Tibial nerve (tissue), 4 donors: ENCODE measurements at regions not wholly inside any gene's neighbourhood (a gene's known extent, or its start where the extent isn't known, plus 50 kb on each side); places are given as distances from the start of the nearest gene placed in this dataset.

Source experiments
- DNase-seq, 2 donors: peaks; one replicate each; pipeline ENCODE4 v3.0.0-alpha.2; 2019; ENCODE audit warnings: low spot score in 2 of 2
- H3K27ac ChIP-seq, 4 donors: fragments of 200-600 bp; sonication (generic) in 3 of 4; one replicate each; pipeline ENCODE4 v1.5.1; 2017 to 2019; ENCODE audit warnings: mild to moderate bottlenecking in 1 of 4
- H3K27me3 ChIP-seq, 2 donors: fragments of 200-600 bp; sonication (generic) in 1 of 2; one replicate each; pipeline versions ENCODE4 v1.5.1 to v1.6.0; 2017 to 2019
- H3K36me3 ChIP-seq, 3 donors: fragments of 200-600 bp; sonication (generic); one replicate each; pipeline ENCODE4 v1.5.1; 2018 to 2019
- H3K4me1 ChIP-seq, 4 donors: fragments of 200-600 bp; sonication (generic) in 3 of 4; one replicate each; pipeline ENCODE4 v1.5.1; 2017 to 2019
- H3K4me3 ChIP-seq, 4 donors: fragments of 200-600 bp; sonication (generic) in 3 of 4; one replicate each; pipeline ENCODE4 v1.5.1; 2017 to 2019; ENCODE audit warnings: mild to moderate bottlenecking in 1 of 4, moderate library complexity in 1 of 4
- H3K9me3 ChIP-seq, 4 donors: fragments of 200-600 bp; sonication (generic) in 3 of 4; one replicate each; pipeline ENCODE4 v1.5.1; 2017 to 2019
- EP300 ChIP-seq, 2 donors: sonication (generic); formaldehyde crosslinking; IDR thresholded peaks; one replicate each; pipeline ENCODE4 v1.6.1; 2017; ENCODE audit warnings: antibody characterized with exemption in 2 of 2, mild to moderate bottlenecking in 1 of 2
- POLR2A ChIP-seq, 2 donors: fragments of 450-650 bp; IDR thresholded peaks; one replicate each; pipeline ENCODE4 v1.6.1; 2017; ENCODE audit warnings: antibody characterized with exemption in 2 of 2, mild to moderate bottlenecking in 2 of 2, moderate library complexity in 2 of 2
- WGBS, 2 donors: methylation state at CpG; one replicate each; pipeline ENCODE4 v1.1.5; 2018; 5-methylcytosine and 5-hydroxymethylcytosine counted together
- TF ChIP-seq, protein P1 (sequence below), 5 experiments: fragments of 200-600 bp in 3 of 5; fragments of 450-650 bp in 2 of 5; sonication (generic) in 3 of 5; IDR thresholded peaks; one replicate each; pipeline ENCODE4 v1.5.1; 2016 to 2019; ENCODE audit warnings: antibody characterized with exemption in 5 of 5, mild to moderate bottlenecking in 3 of 5, moderate library complexity in 2 of 5

GRCh38 chr1:42003433-42003832 lies 84.7 kb upstream of the HIVEP3 start:
- 78 to 83% methylated on average over 5 of the region's 5 CpGs for WGBS, 2 donors
- peaks cover 0 to 19% (median 4%) of the 10 kb centered on the region in 4 donors for H3K4me1 ChIP-seq
- no peak for DNase-seq

GRCh38 chr1:42002220-42002619 lies 83.5 kb upstream of the HIVEP3 start:
- TF ChIP-seq EP300 (IDR thresholded peaks at IDR 0.05) = no peak
- no peak for TF ChIP-seq POLR2A (IDR thresholded peaks at IDR 0.05)
- TF ChIP-seq, protein P1, sequence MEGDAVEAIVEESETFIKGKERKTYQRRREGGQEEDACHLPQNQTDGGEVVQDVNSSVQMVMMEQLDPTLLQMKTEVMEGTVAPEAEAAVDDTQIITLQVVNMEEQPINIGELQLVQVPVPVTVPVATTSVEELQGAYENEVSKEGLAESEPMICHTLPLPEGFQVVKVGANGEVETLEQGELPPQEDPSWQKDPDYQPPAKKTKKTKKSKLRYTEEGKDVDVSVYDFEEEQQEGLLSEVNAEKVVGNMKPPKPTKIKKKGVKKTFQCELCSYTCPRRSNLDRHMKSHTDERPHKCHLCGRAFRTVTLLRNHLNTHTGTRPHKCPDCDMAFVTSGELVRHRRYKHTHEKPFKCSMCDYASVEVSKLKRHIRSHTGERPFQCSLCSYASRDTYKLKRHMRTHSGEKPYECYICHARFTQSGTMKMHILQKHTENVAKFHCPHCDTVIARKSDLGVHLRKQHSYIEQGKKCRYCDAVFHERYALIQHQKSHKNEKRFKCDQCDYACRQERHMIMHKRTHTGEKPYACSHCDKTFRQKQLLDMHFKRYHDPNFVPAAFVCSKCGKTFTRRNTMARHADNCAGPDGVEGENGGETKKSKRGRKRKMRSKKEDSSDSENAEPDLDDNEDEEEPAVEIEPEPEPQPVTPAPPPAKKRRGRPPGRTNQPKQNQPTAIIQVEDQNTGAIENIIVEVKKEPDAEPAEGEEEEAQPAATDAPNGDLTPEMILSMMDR (IDR thresholded peaks at IDR 0.05) = no peak

More at GRCh38 chr1:42003433-42003832, 84.7 kb upstream of the HIVEP3 start:
- H3K27ac ChIP-seq = no peak overlapping the region
- H3K27me3 ChIP-seq = no peaks in the 10 kb centered on the region
- H3K36me3 ChIP-seq = no peaks in the 10 kb centered on the region
- no peaks in the 10 kb centered on the region for H3K9me3 ChIP-seq
- H3K4me3 ChIP-seq = no peak overlapping the region
- TF ChIP-seq, protein P1 (IDR thresholded peaks at IDR 0.05) = no peak
- TF ChIP-seq POLR2A (IDR thresholded peaks at IDR 0.05) = no peak
- no peak for TF ChIP-seq EP300 (IDR thresholded peaks at IDR 0.05)

DNA sequence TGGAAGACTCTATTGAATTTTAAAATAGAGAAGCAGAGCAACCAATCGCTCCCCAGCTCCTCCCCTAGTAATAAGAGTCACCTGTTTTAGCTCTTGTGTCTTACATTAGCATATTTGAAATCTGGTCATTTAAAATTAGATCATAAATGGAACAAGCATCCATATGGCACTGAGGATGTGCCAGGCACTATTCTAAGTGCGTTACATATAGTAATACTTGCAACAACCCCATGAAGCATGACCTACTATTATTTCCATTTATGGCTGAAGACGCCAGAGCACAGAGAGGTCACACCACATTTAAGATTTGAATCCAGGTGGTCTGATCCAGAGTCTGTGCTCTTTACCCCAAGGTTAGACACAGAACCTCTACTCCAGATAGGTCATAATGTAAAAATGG lies 82.0 kb upstream of the HIVEP3 start:
- Histone ChIP-seq H3K4me1 (peaks cover 0 to 3% (median 0%) of the 10 kb centered on the region in 4 donors), H3K27me3 (no peaks in the 10 kb centered on the region), H3K36me3 (no peaks in the 10 kb centered on the region), H3K9me3 (no peaks in the 10 kb centered on the region), H3K27ac (no peak overlapping the region), H3K4me3 (no peak overlapping the region)
- TF ChIP-seq EP300 (IDR thresholded peaks at IDR 0.05) = no peak
- 80 to 92% methylated on average over 3 of the region's 3 CpGs for WGBS, 2 donors
- no peak for DNase-seq

More at GRCh38 chr1:42002220-42002619, 83.5 kb upstream of the HIVEP3 start:
- Histone ChIP-seq H3K27ac (no peak overlapping the region), H3K4me1 (peaks cover 0 to 15% (median 2%) of the 10 kb centered on the region in 4 donors), H3K9me3 (no peaks in the 10 kb centered on the region), H3K36me3 (no peaks in the 10 kb centered on the region), H3K4me3 (no peak overlapping the region), H3K27me3 (no peaks in the 10 kb centered on the region)
- DNase-seq = no peak
- WGBS, 2 donors = 84 to 85% methylated on average over 3 to 4 of the region's 4 CpGs

DNA sequence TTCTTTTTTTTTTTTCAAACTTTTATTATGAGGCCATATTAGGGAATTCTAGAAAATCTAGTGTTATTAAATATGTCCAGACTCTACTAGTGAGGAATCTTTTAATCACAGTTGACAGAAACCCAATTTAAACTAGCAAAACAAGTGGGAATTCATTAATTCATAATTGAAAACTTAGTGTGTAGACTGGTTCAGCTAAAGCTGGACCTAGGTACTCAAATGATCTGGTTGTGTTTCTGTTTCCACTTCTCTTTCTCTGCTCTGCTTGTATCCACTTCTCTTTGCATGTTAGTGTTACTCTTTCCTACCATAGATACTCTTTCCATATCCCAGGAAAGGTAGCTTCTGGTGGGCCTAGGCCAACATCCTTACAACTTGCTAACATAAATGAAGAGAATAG lies 81.2 kb upstream of the HIVEP3 start:
- Histone ChIP-seq H3K27me3 (no peaks in the 10 kb centered on the region), H3K27ac (no peak overlapping the region), H3K9me3 (no peaks in the 10 kb centered on the region), H3K36me3 (no peaks in the 10 kb centered on the region), H3K4me3 (no peak overlapping the region), H3K4me1 (no peaks in the 10 kb centered on the region)
- DNase-seq = no peak
- TF ChIP-seq EP300 (IDR thresholded peaks at IDR 0.05) (no peak), POLR2A (IDR thresholded peaks at IDR 0.05) (no peak)
- TF ChIP-seq, protein P1 (IDR thresholded peaks at IDR 0.05) = no peak

DNA sequence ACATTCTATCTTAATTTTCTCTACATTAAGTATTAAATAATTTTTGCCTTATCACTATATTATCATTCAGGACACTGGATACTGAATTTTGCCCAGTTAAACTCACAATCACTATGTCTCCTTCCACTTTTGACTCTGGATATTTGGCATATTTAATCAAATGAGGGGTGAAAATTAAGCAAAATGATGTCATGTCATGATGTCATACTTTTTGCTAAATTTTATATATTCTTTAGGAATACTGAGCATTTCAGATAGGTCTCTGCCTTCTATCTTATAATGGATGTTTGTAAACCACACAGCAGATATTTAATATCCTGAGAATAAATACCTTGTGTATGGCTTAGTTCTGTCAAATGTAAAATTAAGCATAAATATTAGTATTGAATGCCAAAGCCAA lies 79.5 kb upstream of the HIVEP3 start:
- Histone ChIP-seq H3K36me3 (no peaks in the 10 kb centered on the region), H3K4me3 (no peak overlapping the region), H3K27ac (no peak overlapping the region), H3K4me1 (no peaks in the 10 kb centered on the region), H3K9me3 (no peaks in the 10 kb centered on the region), H3K27me3 (no peaks in the 10 kb centered on the region)
- TF ChIP-seq, protein P1 (IDR thresholded peaks at IDR 0.05) = no peak
- no peak for TF ChIP-seq POLR2A (IDR thresholded peaks at IDR 0.05)
- TF ChIP-seq EP300 (IDR thresholded peaks at IDR 0.05) = no peak
- DNase-seq = no peak

- WGBS, 2 donors = 70 to 85% methylated on average over 5 of the region's 5 CpGs
- no peaks in the 10 kb centered on the region for H3K9me3 ChIP-seq
- no peak for DNase-seq
- H3K4me3 ChIP-seq = no peak overlapping the region
- H3K27ac ChIP-seq = no peak overlapping the region
- H3K36me3 ChIP-seq = no peaks in the 10 kb centered on the region
- no peak for TF ChIP-seq POLR2A (IDR thresholded peaks at IDR 0.05)
- TF ChIP-seq EP300 (IDR thresholded peaks at IDR 0.05) = no peak
- H3K4me1 ChIP-seq = no peaks in the 10 kb centered on the region
- H3K27me3 ChIP-seq = no peaks in the 10 kb centered on the region
Measured at GRCh38 chr1:41997153-41997552, 78.4 kb upstream of the HIVEP3 start.
